Activated T-cell treated with anti-CD3 and anti-CD28 coated beads, Interleukin-2, amount 50 U/mL, for 48 hours (primary cell): ENCODE measurements at regions not wholly inside any gene's neighbourhood (a gene's known extent, or its start where the extent isn't known, plus 50 kb on each side); places are given as distances from the start of the nearest gene placed in this dataset.
"Not testable (repeated sequence)": the region's sequence is repeated elsewhere in the genome, so short reads cannot be mapped to it uniquely, and the experiment has no call there.

ENCODE experiments used
- DNase-seq, 2 experiments: peaks; one replicate each; pipeline ENCODE4 v3.0.0-alpha.2; 2020

- DNase-seq, result no peak
Measured at GRCh38 chr9:95729046-95729445, 146.4 kb upstream of the ERCC6L2 start.

- no peak for DNase-seq
Measured at GRCh38 chr9:95727947-95728520, 147.5 kb upstream of the ERCC6L2 start.

GRCh38 chr9:95726756-95727155, 148.7 kb upstream of the ERCC6L2 start:
- DNase-seq, result no peak

- peak; percentile 48 to 54 for DNase-seq
Measured at GRCh38 chr9:95725045-95725444, 150.4 kb upstream of the ERCC6L2 start.

GRCh38 chr9:95724253-95724991, 151.1 kb upstream of the ERCC6L2 start:
- peak; percentile 59 to 69 for DNase-seq

GRCh38 chr9:95722141-95722540, 153.3 kb upstream of the ERCC6L2 start:
- DNase-seq, result no peak

GRCh38 chr9:95721061-95721531, 154.4 kb upstream of the ERCC6L2 start:
- DNase-seq, result no peak

GRCh38 chr9:95720496-95720895, 155.0 kb upstream of the ERCC6L2 start:
- DNase-seq, result no peak

- DNase-seq, result no peak
Measured at GRCh38 chr9:95719354-95719753, 156.1 kb upstream of the ERCC6L2 start.

GRCh38 chr9:95718263-95718662, 157.2 kb upstream of the ERCC6L2 start:
- no peak for DNase-seq

- no peak for DNase-seq
Measured at GRCh38 chr9:95715868-95716435, 159.5 kb upstream of the ERCC6L2 start.

- DNase-seq, result no peak
Measured at GRCh38 chr9:95710446-95710845, 165.0 kb upstream of the ERCC6L2 start.

GRCh38 chr9:95696701-95697100, 178.8 kb upstream of the ERCC6L2 start:
- no peak for DNase-seq

GRCh38 chr9:95691435-95691834, 174.7 kb upstream of the PTCH1 start:
- no peak for DNase-seq

- no peak for DNase-seq
Measured at GRCh38 chr9:95689669-95690068, 172.9 kb upstream of the PTCH1 start.

GRCh38 chr9:95684516-95684915, 167.7 kb upstream of the PTCH1 start:
- no peak for DNase-seq

GRCh38 chr9:95680306-95680705, 163.5 kb upstream of the PTCH1 start:
- DNase-seq, result not testable (repeated sequence)

- DNase-seq, result no peak
Measured at GRCh38 chr9:95679874-95680273, 163.1 kb upstream of the PTCH1 start.

- DNase-seq, result no peak
Measured at GRCh38 chr9:95678759-95679158, 162.0 kb upstream of the PTCH1 start.

GRCh38 chr9:95670122-95670521, 153.4 kb upstream of the PTCH1 start:
- DNase-seq, result no peak

- DNase-seq, result no peak
Measured at GRCh38 chr9:95669253-95669652, 152.5 kb upstream of the PTCH1 start.

GRCh38 chr9:95667789-95668188, 151.0 kb upstream of the PTCH1 start:
- no peak for DNase-seq

GRCh38 chr9:95666785-95667155, 150.0 kb upstream of the PTCH1 start:
- no peak for DNase-seq

GRCh38 chr9:95666096-95666784, 149.5 kb upstream of the PTCH1 start:
- DNase-seq, result no peak
